MM.1S (cell line): ENCODE measurements at regions not wholly inside any gene's neighbourhood (a gene's known extent, or its start where the extent isn't known, plus 50 kb on each side); places are given as distances from the start of the nearest gene placed in this dataset.

Experiments used
- DNase-seq: peaks from one replicate; pipeline ENCODE4 v3.0.0-alpha.2; 2015
- H2AFZ ChIP-seq: fragments of 300-600 bp; sonication (generic); 2 replicates; pipeline ENCODE4 v1.6.0; 2016; ENCODE audit warnings: antibody characterized with exemption, low read length
- H3F3A ChIP-seq: fragments of 300-600 bp; sonication (generic); 2 replicates; pipeline ENCODE4 v1.6.1; 2016; ENCODE audit warnings: mild to moderate bottlenecking, antibody characterized with exemption, low read length, moderate library complexity, mixed read lengths; ENCODE audit not compliant: insufficient read depth
- H3K27ac ChIP-seq: fragments of 300-600 bp; sonication (generic); 2 replicates; pipeline ENCODE4 v1.5.1; 2016; ENCODE audit warnings: mild to moderate bottlenecking, low read length
- H3K27me3 ChIP-seq: fragments of 300-600 bp; sonication (generic); replicated peaks from 2 replicates; pipeline ENCODE4 v1.6.0; 2016; ENCODE audit warnings: low read length; ENCODE audit not compliant: insufficient read depth
- H3K36me3 ChIP-seq: fragments of 300-600 bp; sonication (generic); replicated peaks from 2 replicates; pipeline ENCODE4 v1.6.1; 2016; ENCODE audit warnings: mild to moderate bottlenecking, low read length, mixed read lengths; ENCODE audit not compliant: insufficient read depth
- H3K4me1 ChIP-seq: fragments of 300-600 bp; sonication (generic); 2 replicates; pipeline ENCODE4 v1.6.1; 2016; ENCODE audit warnings: low read length, mixed read lengths
- H3K4me2 ChIP-seq: fragments of 300-600 bp; sonication (generic); 2 replicates; pipeline ENCODE4 v1.6.0; 2016; ENCODE audit warnings: low read depth, low read length
- H3K4me3 ChIP-seq: fragments of 300-600 bp; sonication (generic); 2 replicates; pipeline ENCODE4 v1.5.1; 2016; ENCODE audit warnings: low read length, mixed read lengths
- H3K79me2 ChIP-seq: fragments of 300-600 bp; sonication (generic); 2 replicates; pipeline ENCODE4 v1.6.1; 2016; ENCODE audit warnings: mixed run types, low read length, mixed read lengths
- H3K9ac ChIP-seq: fragments of 300-600 bp; sonication (generic); 2 replicates; pipeline ENCODE4 v1.6.1; 2016; ENCODE audit warnings: low read length, mixed read lengths
- H3K9me2 ChIP-seq: fragments of 300-600 bp; sonication (generic); replicated peaks from 2 replicates; pipeline ENCODE4 v1.6.1; 2016; ENCODE audit warnings: mild to moderate bottlenecking, low read length, mixed read lengths; ENCODE audit not compliant: insufficient read depth
- H3K9me3 ChIP-seq: fragments of 300-600 bp; sonication (generic); replicated peaks from 2 replicates; pipeline ENCODE4 v1.6.1; 2016; ENCODE audit warnings: mild to moderate bottlenecking, low read length, mixed read lengths; ENCODE audit not compliant: insufficient read depth
- H4K20me1 ChIP-seq: fragments of 300-600 bp; sonication (generic); 2 replicates; pipeline ENCODE4 v1.6.1; 2016; ENCODE audit warnings: mild to moderate bottlenecking, low read length, moderate library complexity, mixed read lengths; ENCODE audit not compliant: insufficient read depth
- CTCF ChIP-seq: fragments of 300-600 bp; sonication (generic); IDR thresholded peaks from 2 replicates; pipeline ENCODE4 v1.5.1; 2016; ENCODE audit warnings: antibody characterized with exemption, low read length, mixed read lengths
- EZH2 ChIP-seq: fragments of 300-600 bp; sonication (generic); optimal IDR thresholded peaks from 2 replicates; pipeline ENCODE3; 2017; ENCODE audit warnings: low read depth, mild to moderate bottlenecking, antibody characterized with exemption, low read length, mixed read lengths
- EZH2phosphoT487 ChIP-seq: fragments of 300-600 bp; sonication (generic); IDR thresholded peaks from 2 replicates; pipeline ENCODE4 v1.6.1; 2018; ENCODE audit warnings: antibody characterized with exemption, low read length

- Histone ChIP-seq H2AFZ (no peak overlapping the region), H3K4me3 (no peak overlapping the region)
Measured at GRCh38 chr14:56026506-56026905, 91.7 kb upstream of the PELI2 start.

GRCh38 chr14:56027421-56027820 lies 90.8 kb upstream of the PELI2 start:
- no peak overlapping the region for H3K27ac ChIP-seq
- TF ChIP-seq CTCF (no peak), EZH2 (no peak), EZH2phosphoT487 (no peak)
- H3K79me2 ChIP-seq: no peaks in the 10 kb centered on the region
- no peaks in the 10 kb centered on the region for H3F3A ChIP-seq
- no peak overlapping the region for H3K9ac ChIP-seq
- DNase-seq: no peak
- no peak overlapping the region for H3K4me2 ChIP-seq
- H3K4me1 ChIP-seq: no peaks in the 10 kb centered on the region
- H3K36me3 ChIP-seq: no peaks in the 10 kb centered on the region
- H2AFZ ChIP-seq: no peak overlapping the region
- no peaks in the 10 kb centered on the region for H3K9me2 ChIP-seq
- no peaks in the 10 kb centered on the region for H3K27me3 ChIP-seq
- H3K4me3 ChIP-seq: no peak overlapping the region
- H3K9me3 ChIP-seq: no peaks in the 10 kb centered on the region
- H4K20me1 ChIP-seq: no peaks in the 10 kb centered on the region

More at GRCh38 chr14:56026506-56026905, 91.7 kb upstream of the PELI2 start:
- no peak for DNase-seq
- H3K4me2 ChIP-seq: no peak overlapping the region
- no peak overlapping the region for H3K27ac ChIP-seq
- H3K27me3 ChIP-seq: no peaks in the 10 kb centered on the region
- H3K79me2 ChIP-seq: no peaks in the 10 kb centered on the region
- H3K9ac ChIP-seq: no peak overlapping the region
- H3F3A ChIP-seq: no peaks in the 10 kb centered on the region
- no peaks in the 10 kb centered on the region for H3K36me3 ChIP-seq
- H3K4me1 ChIP-seq: no peaks in the 10 kb centered on the region
- no peaks in the 10 kb centered on the region for H3K9me3 ChIP-seq
- TF ChIP-seq EZH2 (no peak), EZH2phosphoT487 (no peak), CTCF (no peak)
- no peaks in the 10 kb centered on the region for H4K20me1 ChIP-seq
- no peaks in the 10 kb centered on the region for H3K9me2 ChIP-seq

GRCh38 chr14:56027916-56028712 lies 90.1 kb upstream of the PELI2 start:
- no peaks in the 10 kb centered on the region for H3K79me2 ChIP-seq
- H4K20me1 ChIP-seq: no peaks in the 10 kb centered on the region
- no peak overlapping the region for H3K4me3 ChIP-seq
- DNase-seq: no peak
- no peaks in the 10 kb centered on the region for H3K4me1 ChIP-seq
- no peaks in the 10 kb centered on the region for H3K36me3 ChIP-seq
- no peak overlapping the region for H3K4me2 ChIP-seq
- H3F3A ChIP-seq: no peaks in the 10 kb centered on the region
- H3K9me2 ChIP-seq: no peaks in the 10 kb centered on the region
- no peak overlapping the region for H2AFZ ChIP-seq
- H3K9me3 ChIP-seq: no peaks in the 10 kb centered on the region
- H3K27ac ChIP-seq: no peak overlapping the region
- H3K27me3 ChIP-seq: no peaks in the 10 kb centered on the region
- no peak for TF ChIP-seq EZH2
- no peak for TF ChIP-seq EZH2phosphoT487
- no peak for TF ChIP-seq CTCF
- H3K9ac ChIP-seq: no peak overlapping the region
